GM23338 (cell line): ENCODE measurements at regions not wholly inside any gene's neighbourhood (a gene's known extent, or its start where the extent isn't known, plus 50 kb on each side); places are given as distances from the start of the nearest gene placed in this dataset.

Source experiments
- ATAC-seq: fragments of 200-7000 bp; cut with Tn5 transposase; 3 replicates; pipeline ENCODE4 v1.9.1; 2020
- DNase-seq: peaks from one replicate; pipeline ENCODE4 v3.0.0-alpha.2; 2015; ENCODE audit warnings: low spot score
- H2AFZ ChIP-seq: fragments of 200-600 bp; sonication (generic); 2 replicates; pipeline ENCODE4 v1.8.0; 2016; ENCODE audit warnings: antibody characterized with exemption, mild to moderate bottlenecking, moderate library complexity
- H3F3A ChIP-seq: fragments of 200-600 bp; sonication (generic); replicated peaks from 2 replicates; pipeline ENCODE4 v1.8.0; 2017; ENCODE audit warnings: antibody characterized with exemption, mixed run types, low read depth
- H3K27ac ChIP-seq: fragments of 200-600 bp; sonication (generic); 2 replicates; pipeline ENCODE4 v1.6.1; 2016; ENCODE audit warnings: low read depth
- H3K27me3 ChIP-seq: fragments of 200-600 bp; sonication (generic); 2 replicates; pipeline ENCODE4 v1.8.0; 2016; ENCODE audit warnings: mild to moderate bottlenecking, mixed run types, moderate library complexity; ENCODE audit not compliant: insufficient read depth
- H3K36me3 ChIP-seq: fragments of 200-600 bp; sonication (generic); 2 replicates; pipeline ENCODE4 v1.8.0; 2016; ENCODE audit warnings: mild to moderate bottlenecking; ENCODE audit not compliant: insufficient read depth
- H3K4me1 ChIP-seq: fragments of 200-600 bp; sonication (generic); 2 replicates; pipeline ENCODE4 v1.8.0; 2016; ENCODE audit warnings: mild to moderate bottlenecking, moderate library complexity; ENCODE audit not compliant: insufficient read depth
- H3K4me2 ChIP-seq: fragments of 200-600 bp; sonication (generic); 2 replicates; pipeline ENCODE4 v1.7.1; 2017; ENCODE audit warnings: mixed run types
- H3K4me3 ChIP-seq: fragments of 200-600 bp; sonication (generic); 2 replicates; pipeline ENCODE4 v1.6.1; 2016; ENCODE audit warnings: mixed run types
- H3K79me2 ChIP-seq: fragments of 200-600 bp; sonication (generic); replicated peaks from 2 replicates; pipeline ENCODE4 v1.8.0; 2017; ENCODE audit warnings: mild to moderate bottlenecking; ENCODE audit not compliant: insufficient read depth
- H3K9me2 ChIP-seq: fragments of 200-600 bp; sonication (generic); 2 replicates; pipeline ENCODE4 v1.8.0; 2017; ENCODE audit not compliant: insufficient read depth
- H4K20me1 ChIP-seq: fragments of 200-600 bp; sonication (generic); replicated peaks from 2 replicates; pipeline ENCODE4 v1.8.0; 2017; ENCODE audit warnings: mild to moderate bottlenecking; ENCODE audit not compliant: insufficient read depth
- H3K27ac Mint-ChIP-seq: 2 replicates; pipeline ENCODE4 v1.8.0; 2020; ENCODE audit warnings: inconsistent platforms, mild to moderate bottlenecking, moderate library complexity, mixed read lengths
- H3K27me3 Mint-ChIP-seq: 3 replicates; pipeline ENCODE4 v1.8.0; 2022; ENCODE audit warnings: low read depth, mild to moderate bottlenecking, moderate library complexity, mixed read lengths, inconsistent platforms; ENCODE audit not compliant: insufficient read depth, poor library complexity
- H3K36me3 Mint-ChIP-seq: 3 replicates; pipeline ENCODE4 v1.8.0; 2021; ENCODE audit warnings: low read depth, mild to moderate bottlenecking, inconsistent platforms, moderate library complexity, mixed read lengths
- H3K4me1 Mint-ChIP-seq: 3 replicates; pipeline ENCODE4 v1.8.0; 2020; ENCODE audit warnings: mild to moderate bottlenecking, inconsistent platforms, mixed read lengths
- H3K4me3 Mint-ChIP-seq: 3 replicates; pipeline ENCODE4 v1.8.0; 2021; ENCODE audit warnings: moderate library complexity, mild to moderate bottlenecking, inconsistent platforms, mixed read lengths
- H3K9me3 Mint-ChIP-seq: 3 replicates; pipeline ENCODE4 v1.8.0; 2020; ENCODE audit warnings: moderate library complexity, mild to moderate bottlenecking, inconsistent platforms, mixed read lengths
- CREB1 ChIP-seq: fragments of 250-450 bp; sonication (Bioruptor Pico); IDR thresholded peaks from 2 replicates; pipeline ENCODE4 v1.5.0; 2020; ENCODE audit warnings: low read depth, mild to moderate bottlenecking, moderate library complexity
- ETS1 ChIP-seq: IDR thresholded peaks from 2 replicates; pipeline ENCODE4 v1.6.1; 2016; ENCODE audit warnings: antibody characterized with exemption
- EZH2 ChIP-seq: fragments of 200-600 bp; sonication (generic); IDR thresholded peaks from one replicate; pipeline ENCODE4 v1.8.0; 2017; ENCODE audit warnings: antibody characterized with exemption, mild to moderate bottlenecking, low read depth; ENCODE audit not compliant: unreplicated experiment
- EZH2phosphoT487 ChIP-seq: fragments of 200-600 bp; sonication (generic); IDR thresholded peaks from one replicate; pipeline ENCODE4 v1.8.1; 2018; ENCODE audit warnings: antibody characterized with exemption; ENCODE audit not compliant: unreplicated experiment
- JUNB ChIP-seq: IDR thresholded peaks from one replicate; pipeline ENCODE4 v1.6.1; 2016; ENCODE audit warnings: antibody characterized with exemption; ENCODE audit not compliant: unreplicated experiment
- ZNF114 ChIP-seq: fragments of 250-450 bp; sonication (Bioruptor Pico); IDR thresholded peaks from 2 replicates; pipeline ENCODE4 v1.5.0; 2020; ENCODE audit warnings: mild to moderate bottlenecking, moderate library complexity
- ZNF331 ChIP-seq: fragments of 250-450 bp; sonication (Bioruptor Pico); IDR thresholded peaks from 2 replicates; pipeline ENCODE4 v1.5.0; 2020; ENCODE audit warnings: low read depth, mild to moderate bottlenecking, moderate library complexity
- ZNF462 ChIP-seq: fragments of 250-450 bp; sonication (Bioruptor Pico); IDR thresholded peaks from 2 replicates; pipeline ENCODE4 v1.5.0; 2020; ENCODE audit warnings: mild to moderate bottlenecking, moderate library complexity
- TF ChIP-seq, protein P1 (sequence below), 2 experiments: fragments of 200-600 bp in 1 of 2; sonication (generic) in 1 of 2; conservative IDR thresholded peaks; 2 replicates each; pipeline versions ENCODE4 v1.5.1 to v1.6.1; 2016 to 2017; ENCODE audit warnings: antibody characterized with exemption in 2 of 2, low read depth in 2 of 2, mild to moderate bottlenecking in 2 of 2, moderate library complexity in 1 of 2

DNA sequence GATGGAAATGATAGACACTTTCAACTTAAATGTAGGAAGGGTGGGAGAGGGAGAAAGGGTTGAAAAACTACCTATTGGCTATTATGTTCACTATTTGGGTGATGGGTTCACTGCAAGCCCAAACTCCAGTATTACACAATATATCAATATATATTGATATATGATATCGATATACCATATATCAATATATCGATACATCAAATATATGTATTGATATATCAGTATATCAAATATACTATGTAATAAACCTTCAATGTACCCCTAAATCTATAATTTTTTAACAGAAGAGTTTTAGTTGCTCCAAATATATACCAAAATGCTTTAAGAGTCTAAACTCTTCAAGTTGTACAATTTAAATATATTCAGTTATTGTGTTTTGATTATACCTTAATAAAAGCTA, 302.0 kb upstream of the RGMB start (continued):
- TF ChIP-seq, protein P1, sequence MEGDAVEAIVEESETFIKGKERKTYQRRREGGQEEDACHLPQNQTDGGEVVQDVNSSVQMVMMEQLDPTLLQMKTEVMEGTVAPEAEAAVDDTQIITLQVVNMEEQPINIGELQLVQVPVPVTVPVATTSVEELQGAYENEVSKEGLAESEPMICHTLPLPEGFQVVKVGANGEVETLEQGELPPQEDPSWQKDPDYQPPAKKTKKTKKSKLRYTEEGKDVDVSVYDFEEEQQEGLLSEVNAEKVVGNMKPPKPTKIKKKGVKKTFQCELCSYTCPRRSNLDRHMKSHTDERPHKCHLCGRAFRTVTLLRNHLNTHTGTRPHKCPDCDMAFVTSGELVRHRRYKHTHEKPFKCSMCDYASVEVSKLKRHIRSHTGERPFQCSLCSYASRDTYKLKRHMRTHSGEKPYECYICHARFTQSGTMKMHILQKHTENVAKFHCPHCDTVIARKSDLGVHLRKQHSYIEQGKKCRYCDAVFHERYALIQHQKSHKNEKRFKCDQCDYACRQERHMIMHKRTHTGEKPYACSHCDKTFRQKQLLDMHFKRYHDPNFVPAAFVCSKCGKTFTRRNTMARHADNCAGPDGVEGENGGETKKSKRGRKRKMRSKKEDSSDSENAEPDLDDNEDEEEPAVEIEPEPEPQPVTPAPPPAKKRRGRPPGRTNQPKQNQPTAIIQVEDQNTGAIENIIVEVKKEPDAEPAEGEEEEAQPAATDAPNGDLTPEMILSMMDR (conservative IDR thresholded peaks at IDR 0.05; ENCODE audit: low read depth in 2 of 2) = no peak
- TF ChIP-seq JUNB = no peak
- TF ChIP-seq CREB1 (CRISPR knock-in tag) = no peak
- no peak for TF ChIP-seq ZNF331 (CRISPR knock-in tag)
- no peak for TF ChIP-seq EZH2

DNA sequence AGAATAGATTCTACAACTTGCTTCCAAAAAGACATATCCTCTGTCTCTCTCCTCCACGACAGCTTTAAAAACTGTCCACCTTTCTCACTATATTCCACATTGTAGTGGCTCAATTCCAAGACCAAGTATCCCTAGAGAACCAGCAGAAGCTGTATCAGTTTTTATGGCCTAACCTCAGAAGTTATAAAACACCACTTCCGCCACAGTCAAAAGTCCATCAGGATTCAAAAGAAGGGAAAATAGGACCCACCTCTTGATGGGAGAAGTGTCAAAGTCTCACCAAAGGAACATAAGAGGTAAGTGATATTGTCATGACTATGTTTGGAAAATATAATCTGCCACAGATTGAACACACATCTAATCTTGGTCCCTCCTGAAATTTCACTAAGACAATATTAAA, 299.2 kb upstream of the RGMB start:
- Histone ChIP-seq H4K20me1 (no peaks in the 10 kb centered on the region), H3K36me3 (no peaks in the 10 kb centered on the region), H2AFZ (no peak overlapping the region), H3F3A (no peaks in the 10 kb centered on the region), H3K27me3 (no peaks in the 10 kb centered on the region), H3K4me2 (no peak overlapping the region), H3K27ac (no peak overlapping the region), H3K9me2 (no peaks in the 10 kb centered on the region), H3K79me2 (no peaks in the 10 kb centered on the region), H3K4me3 (no peak overlapping the region), H3K4me1 (no peaks in the 10 kb centered on the region)
- Mint-ChIP-seq H3K27me3 (no peaks in the 10 kb centered on the region), H3K4me3 (no peak overlapping the region), H3K36me3 (no peaks in the 10 kb centered on the region), H3K9me3 (no peaks in the 10 kb centered on the region), H3K4me1 (no peaks in the 10 kb centered on the region), H3K27ac (no peak overlapping the region)
- ATAC-seq (no peak), DNase-seq (no peak)
- TF ChIP-seq, protein P1 (conservative IDR thresholded peaks at IDR 0.05; ENCODE audit: low read depth in 2 of 2) = no peak
- TF ChIP-seq ETS1 (no peak), ZNF462 (CRISPR knock-in tag) (no peak), EZH2 (no peak), JUNB (no peak), EZH2phosphoT487 (no peak), CREB1 (CRISPR knock-in tag) (no peak), ZNF331 (CRISPR knock-in tag) (no peak), ZNF114 (CRISPR knock-in tag) (no peak)
